Breast epithelium (tissue), 3 donors: ENCODE measurements at regions not wholly inside any gene's neighbourhood (a gene's known extent, or its start where the extent isn't known, plus 50 kb on each side); places are given as distances from the start of the nearest gene placed in this dataset.
A peak's percentile ranks its signal among the peaks of the same experiment; 100 is the strongest.

ENCODE experiments used
- CTCF ChIP-seq, 3 donors: fragments of 450-650 bp; IDR thresholded peaks; one replicate each; pipeline ENCODE4 v1.5.1; 2016 to 2017; ENCODE audit warnings: antibody characterized with exemption in 3 of 3, mild to moderate bottlenecking in 3 of 3, moderate library complexity in 3 of 3
- POLR2A ChIP-seq: fragments of 450-650 bp; IDR thresholded peaks from one replicate; pipeline ENCODE4 v1.6.1; 2016; ENCODE audit warnings: antibody characterized with exemption, mild to moderate bottlenecking, moderate library complexity

GRCh38 chr6:130697995-130698535, 129.1 kb upstream of the SMLR1 start:
- TF ChIP-seq CTCF (IDR thresholded peaks at IDR 0.05) (peak; percentile 27 to 63 (median 40)), POLR2A (no peak)
